Neural progenitor cell (in vitro differentiated cells): ENCODE measurements at regions not wholly inside any gene's neighbourhood (a gene's known extent, or its start where the extent isn't known, plus 50 kb on each side); places are given as distances from the start of the nearest gene placed in this dataset.

Experiments
- EZH2 ChIP-seq: fragments of 200-600 bp; sonication (generic); IDR thresholded peaks from 2 replicates; pipeline ENCODE4 v1.6.1; 2017; ENCODE audit warnings: antibody characterized with exemption, mild to moderate bottlenecking, moderate library complexity
- EZH2phosphoT487 ChIP-seq: fragments of 200-600 bp; sonication (generic); IDR thresholded peaks from 2 replicates; pipeline ENCODE4 v1.6.1; 2017; ENCODE audit warnings: antibody characterized with exemption
- TF ChIP-seq, protein P1 (sequence below): fragments of 200-600 bp; sonication (generic); IDR thresholded peaks from 2 replicates; pipeline ENCODE4 v1.5.1; 2017; ENCODE audit warnings: antibody characterized with exemption, mild to moderate bottlenecking

GRCh38 chr1:17946434-17946833, 161.2 kb upstream of the IGSF21 start:
- TF ChIP-seq, protein P1, sequence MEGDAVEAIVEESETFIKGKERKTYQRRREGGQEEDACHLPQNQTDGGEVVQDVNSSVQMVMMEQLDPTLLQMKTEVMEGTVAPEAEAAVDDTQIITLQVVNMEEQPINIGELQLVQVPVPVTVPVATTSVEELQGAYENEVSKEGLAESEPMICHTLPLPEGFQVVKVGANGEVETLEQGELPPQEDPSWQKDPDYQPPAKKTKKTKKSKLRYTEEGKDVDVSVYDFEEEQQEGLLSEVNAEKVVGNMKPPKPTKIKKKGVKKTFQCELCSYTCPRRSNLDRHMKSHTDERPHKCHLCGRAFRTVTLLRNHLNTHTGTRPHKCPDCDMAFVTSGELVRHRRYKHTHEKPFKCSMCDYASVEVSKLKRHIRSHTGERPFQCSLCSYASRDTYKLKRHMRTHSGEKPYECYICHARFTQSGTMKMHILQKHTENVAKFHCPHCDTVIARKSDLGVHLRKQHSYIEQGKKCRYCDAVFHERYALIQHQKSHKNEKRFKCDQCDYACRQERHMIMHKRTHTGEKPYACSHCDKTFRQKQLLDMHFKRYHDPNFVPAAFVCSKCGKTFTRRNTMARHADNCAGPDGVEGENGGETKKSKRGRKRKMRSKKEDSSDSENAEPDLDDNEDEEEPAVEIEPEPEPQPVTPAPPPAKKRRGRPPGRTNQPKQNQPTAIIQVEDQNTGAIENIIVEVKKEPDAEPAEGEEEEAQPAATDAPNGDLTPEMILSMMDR, result no peak
- TF ChIP-seq EZH2, result no peak
- TF ChIP-seq EZH2phosphoT487, result no peak
